ENCODE measurements at regions not wholly inside any gene's neighbourhood (a gene's known extent, or its start where the extent isn't known, plus 50 kb on each side); places are given as distances from the start of the nearest gene placed in this dataset.

- Histone ChIP-seq H4K20me1 (ENCODE audit: control insufficient read depth, extremely low read depth, insufficient read depth, low read length) (no peaks in the 10 kb centered on the region), H3K36me3 (ENCODE audit: control insufficient read depth, insufficient read depth, low read length) (no peaks in the 10 kb centered on the region), H3K4me3 (replicated peaks in 1 of 4; ENCODE audit: control extremely low read depth in 1 of 4, insufficient read depth in 1 of 4, low read depth in 3 of 4, low read length in 4 of 4) (no peak overlapping the region), H3K79me2 (ENCODE audit: control insufficient read depth, insufficient read depth, low read length) (no peaks in the 10 kb centered on the region), H3K27me3 (ENCODE audit: control insufficient read depth, insufficient read depth, low read length) (no peaks in the 10 kb centered on the region), H2AFZ (ENCODE audit: low read length) (no peak overlapping the region), H3K4me1 (ENCODE audit: control insufficient read depth, extremely low read depth, insufficient read depth, low read length) (no peaks in the 10 kb centered on the region), H3K9me3 (ENCODE audit: control insufficient read depth, insufficient read depth, low read depth, low read length) (no peaks in the 10 kb centered on the region), H3K9ac (ENCODE audit: insufficient read depth, low read length) (no peak overlapping the region), H3K4me2 (ENCODE audit: extremely low read depth, insufficient read depth, low read length) (no peak overlapping the region), H3K27ac (ENCODE audit: insufficient read depth, low read length) (no peak overlapping the region)
- TF ChIP-seq EZH2 (IDR thresholded peaks at IDR 0.05; ENCODE audit: low read length, missing control alignments) (no peak), CTCF (conservative IDR thresholded peaks at IDR 0.05 in 1 of 2, IDR thresholded peaks at IDR 0.05 in 1 of 2; ENCODE audit: low read depth in 1 of 2, low read length in 2 of 2) (no peak)
- DNase-seq (ENCODE audit: low read depth in 2 of 2): no peak
Measured at GRCh38 chr5:18159331-18159730, 525.1 kb downstream of the TAF11L14 start.

- H4K20me1 ChIP-seq (ENCODE audit: control insufficient read depth, extremely low read depth, insufficient read depth, low read length): no peaks in the 10 kb centered on the region
- DNase-seq (ENCODE audit: low read depth in 2 of 2): no peak
- H3K9me3 ChIP-seq (ENCODE audit: control insufficient read depth, insufficient read depth, low read depth, low read length): no peaks in the 10 kb centered on the region
- no peaks in the 10 kb centered on the region for H3K79me2 ChIP-seq (ENCODE audit: control insufficient read depth, insufficient read depth, low read length)
- H3K4me1 ChIP-seq (ENCODE audit: control insufficient read depth, extremely low read depth, insufficient read depth, low read length): no peaks in the 10 kb centered on the region
- H3K4me3 ChIP-seq (replicated peaks in 1 of 4; ENCODE audit: control extremely low read depth in 1 of 4, insufficient read depth in 1 of 4, low read depth in 3 of 4, low read length in 4 of 4): no peak overlapping the region
- no peak overlapping the region for H3K4me2 ChIP-seq (ENCODE audit: extremely low read depth, insufficient read depth, low read length)
- no peak overlapping the region for H3K9ac ChIP-seq (ENCODE audit: insufficient read depth, low read length)
- no peak overlapping the region for H2AFZ ChIP-seq (ENCODE audit: low read length)
- H3K36me3 ChIP-seq (ENCODE audit: control insufficient read depth, insufficient read depth, low read length): no peaks in the 10 kb centered on the region
- no peak overlapping the region for H3K27ac ChIP-seq (ENCODE audit: insufficient read depth, low read length)
- TF ChIP-seq CTCF (conservative IDR thresholded peaks at IDR 0.05 in 1 of 2, IDR thresholded peaks at IDR 0.05 in 1 of 2; ENCODE audit: low read depth in 1 of 2, low read length in 2 of 2): no peak
- TF ChIP-seq EZH2 (IDR thresholded peaks at IDR 0.05; ENCODE audit: low read length, missing control alignments): no peak
- no peaks in the 10 kb centered on the region for H3K27me3 ChIP-seq (ENCODE audit: control insufficient read depth, insufficient read depth, low read length)
Measured at GRCh38 chr5:18171684-18172083, 537.4 kb downstream of the TAF11L14 start.

GRCh38 chr5:18179579-18179978 is 545.3 kb downstream of the TAF11L14 start:
- TF ChIP-seq CTCF (conservative IDR thresholded peaks at IDR 0.05 in 1 of 2, IDR thresholded peaks at IDR 0.05 in 1 of 2; ENCODE audit: low read depth in 1 of 2, low read length in 2 of 2) (no peak), EZH2 (IDR thresholded peaks at IDR 0.05; ENCODE audit: low read length, missing control alignments) (no peak)
- no peaks in the 10 kb centered on the region for H3K27me3 ChIP-seq (ENCODE audit: control insufficient read depth, insufficient read depth, low read length)
- H3K79me2 ChIP-seq (ENCODE audit: control insufficient read depth, insufficient read depth, low read length): no peaks in the 10 kb centered on the region
- no peak overlapping the region for H3K4me3 ChIP-seq (replicated peaks in 1 of 4; ENCODE audit: control extremely low read depth in 1 of 4, insufficient read depth in 1 of 4, low read depth in 3 of 4, low read length in 4 of 4)
- no peak overlapping the region for H3K27ac ChIP-seq (ENCODE audit: insufficient read depth, low read length)
- no peak for DNase-seq (ENCODE audit: low read depth in 2 of 2)
- H3K4me1 ChIP-seq (ENCODE audit: control insufficient read depth, extremely low read depth, insufficient read depth, low read length): no peaks in the 10 kb centered on the region
- no peak overlapping the region for H2AFZ ChIP-seq (ENCODE audit: low read length)
- no peak overlapping the region for H3K4me2 ChIP-seq (ENCODE audit: extremely low read depth, insufficient read depth, low read length)
- no peaks in the 10 kb centered on the region for H3K9me3 ChIP-seq (ENCODE audit: control insufficient read depth, insufficient read depth, low read depth, low read length)
- no peaks in the 10 kb centered on the region for H4K20me1 ChIP-seq (ENCODE audit: control insufficient read depth, extremely low read depth, insufficient read depth, low read length)
- H3K36me3 ChIP-seq (ENCODE audit: control insufficient read depth, insufficient read depth, low read length): no peaks in the 10 kb centered on the region
- H3K9ac ChIP-seq (ENCODE audit: insufficient read depth, low read length): no peak overlapping the region
